ENCODE measurements at regions not wholly inside any gene's neighbourhood (a gene's known extent, or its start where the extent isn't known, plus 50 kb on each side); places are given as distances from the start of the nearest gene placed in this dataset.

DNA sequence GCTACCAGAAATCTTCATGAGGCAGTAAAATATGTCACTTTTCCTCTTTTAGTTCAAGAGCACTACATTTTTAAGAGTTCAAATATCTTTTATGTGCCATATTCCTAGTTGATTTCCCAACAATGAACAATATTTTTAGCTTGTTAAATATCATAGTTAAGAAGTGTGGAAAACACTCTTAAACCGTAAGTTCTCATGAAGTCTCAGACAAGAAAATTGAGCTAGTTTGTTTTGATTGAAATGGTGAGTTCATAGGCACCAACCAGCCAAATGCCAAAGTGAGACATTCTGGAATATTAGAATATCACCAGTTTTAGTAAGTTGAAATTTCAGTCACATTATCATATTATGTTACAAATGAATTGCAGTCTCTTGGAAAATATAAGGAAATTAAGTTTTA is 277.2 kb upstream of the HSF2 start:
- TF ChIP-seq, protein P1, sequence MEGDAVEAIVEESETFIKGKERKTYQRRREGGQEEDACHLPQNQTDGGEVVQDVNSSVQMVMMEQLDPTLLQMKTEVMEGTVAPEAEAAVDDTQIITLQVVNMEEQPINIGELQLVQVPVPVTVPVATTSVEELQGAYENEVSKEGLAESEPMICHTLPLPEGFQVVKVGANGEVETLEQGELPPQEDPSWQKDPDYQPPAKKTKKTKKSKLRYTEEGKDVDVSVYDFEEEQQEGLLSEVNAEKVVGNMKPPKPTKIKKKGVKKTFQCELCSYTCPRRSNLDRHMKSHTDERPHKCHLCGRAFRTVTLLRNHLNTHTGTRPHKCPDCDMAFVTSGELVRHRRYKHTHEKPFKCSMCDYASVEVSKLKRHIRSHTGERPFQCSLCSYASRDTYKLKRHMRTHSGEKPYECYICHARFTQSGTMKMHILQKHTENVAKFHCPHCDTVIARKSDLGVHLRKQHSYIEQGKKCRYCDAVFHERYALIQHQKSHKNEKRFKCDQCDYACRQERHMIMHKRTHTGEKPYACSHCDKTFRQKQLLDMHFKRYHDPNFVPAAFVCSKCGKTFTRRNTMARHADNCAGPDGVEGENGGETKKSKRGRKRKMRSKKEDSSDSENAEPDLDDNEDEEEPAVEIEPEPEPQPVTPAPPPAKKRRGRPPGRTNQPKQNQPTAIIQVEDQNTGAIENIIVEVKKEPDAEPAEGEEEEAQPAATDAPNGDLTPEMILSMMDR (IDR thresholded peaks at IDR 0.05; ENCODE audit: low read depth, low read length, missing input control), result no peak
- TF ChIP-seq GABPA (IDR thresholded peaks at IDR 0.05 in 1 of 2, conservative IDR thresholded peaks at IDR 0.05 in 1 of 2), result no peak
- no peak for TF ChIP-seq JUND (IDR thresholded peaks at IDR 0.05)
- no peak for TF ChIP-seq NR2F2 (IDR thresholded peaks at IDR 0.05)
- TF ChIP-seq FOXA1 (IDR thresholded peaks at IDR 0.05), result no peak
- TF ChIP-seq, protein P2, sequence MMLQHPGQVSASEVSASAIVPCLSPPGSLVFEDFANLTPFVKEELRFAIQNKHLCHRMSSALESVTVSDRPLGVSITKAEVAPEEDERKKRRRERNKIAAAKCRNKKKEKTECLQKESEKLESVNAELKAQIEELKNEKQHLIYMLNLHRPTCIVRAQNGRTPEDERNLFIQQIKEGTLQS (IDR thresholded peaks at IDR 0.05), result no peak

Measured in liver (tissue), 3 donors.